Endothelial cell of umbilical vein (primary cell): ENCODE measurements at regions not wholly inside any gene's neighbourhood (a gene's known extent, or its start where the extent isn't known, plus 50 kb on each side); places are given as distances from the start of the nearest gene placed in this dataset.

Experiments used
- CTCF ChIP-seq, 2 donors: IDR thresholded peaks; 1 replicate in 1 of 2; 2 replicates in 1 of 2; pipeline ENCODE4 v1.5.1; 2011; ENCODE audit warnings: low read length in 2 of 2, mild to moderate bottlenecking in 2 of 2, moderate library complexity in 2 of 2, control low read depth in 1 of 2, inconsistent platforms in 1 of 2, low read depth in 1 of 2; ENCODE audit not compliant: insufficient read depth in 1 of 2; ENCODE audit errors: extremely low read depth in 1 of 2
- EZH2 ChIP-seq: IDR thresholded peaks from 2 replicates; pipeline ENCODE4 v1.6.1; 2012; ENCODE audit warnings: borderline replicate concordance, low read depth, mild to moderate bottlenecking, moderate library complexity, low read length, inconsistent platforms; ENCODE audit not compliant: severe bottlenecking
- MAX ChIP-seq: IDR thresholded peaks from 2 replicates; pipeline ENCODE4 v1.6.1; 2011; ENCODE audit not compliant: insufficient read depth, insufficient read length
- POLR2A ChIP-seq: IDR thresholded peaks from 2 replicates; pipeline ENCODE4 v1.6.1; 2012; ENCODE audit warnings: low read depth, mild to moderate bottlenecking, control low read depth, low read length
- POLR2AphosphoS5 ChIP-seq: IDR thresholded peaks from 2 replicates; pipeline ENCODE4 v1.6.1; 2012; ENCODE audit warnings: low read depth, mild to moderate bottlenecking, control low read depth, low read length, moderate library complexity; ENCODE audit not compliant: insufficient read depth

- no peak for TF ChIP-seq CTCF (IDR thresholded peaks at IDR 0.05; ENCODE audit: extremely low read depth in 1 of 2, insufficient read depth in 1 of 2, low read depth in 1 of 2, low read length in 2 of 2)
- TF ChIP-seq POLR2AphosphoS5 = no peak
- TF ChIP-seq MAX = no peak
- TF ChIP-seq EZH2 = no peak
- TF ChIP-seq POLR2A = no peak
These were observed 770.7 kb upstream of the ALCAM start for GRCh38 chr3:104596054-104596453.
